Stimulated activated naive B cell treated with anti-CD40 and anti-IgM and Interleukin-4, amounts not matched to agents 10 μg/mL and 1 μg/mL and 100 μg/mL, for 72 hours (primary cell): ENCODE measurements at regions not wholly inside any gene's neighbourhood (a gene's known extent, or its start where the extent isn't known, plus 50 kb on each side); places are given as distances from the start of the nearest gene placed in this dataset.
"Not testable (repeated sequence)": the region's sequence is repeated elsewhere in the genome, so short reads cannot be mapped to it uniquely, and the experiment has no call there.

ENCODE experiments used
- ATAC-seq, 2 donors: fragments of 150-1000 bp; cut with Tn5 transposase; replicated peaks; 2 replicates each; pipeline ENCODE4 v1.10.0; 2021; ENCODE audit warnings: moderate library complexity in 1 of 2
- DNase-seq: peaks from one replicate; pipeline ENCODE4 v3.0.0; 2021
- H3K27ac Mint-ChIP-seq: one replicate; pipeline ENCODE4 v1.8.0; 2022; ENCODE audit warnings: mild to moderate bottlenecking, mixed read lengths
- H3K27me3 Mint-ChIP-seq, 2 donors: one replicate each; pipeline ENCODE4 v1.8.0; 2022; ENCODE audit warnings: mixed read lengths in 2 of 2
- H3K36me3 Mint-ChIP-seq, 2 donors: one replicate each; pipeline ENCODE4 v1.8.0; 2022; ENCODE audit warnings: mixed read lengths in 2 of 2, mild to moderate bottlenecking in 1 of 2
- H3K4me1 Mint-ChIP-seq, 2 donors: one replicate each; pipeline ENCODE4 v1.8.0; 2022; ENCODE audit warnings: mixed read lengths in 2 of 2, mild to moderate bottlenecking in 1 of 2
- H3K4me3 Mint-ChIP-seq, 2 donors: one replicate each; pipeline ENCODE4 v1.8.0; 2022; ENCODE audit warnings: mild to moderate bottlenecking in 2 of 2, mixed read lengths in 2 of 2, moderate library complexity in 1 of 2
- H3K9me3 Mint-ChIP-seq, 2 donors: one replicate each; pipeline ENCODE4 v1.8.0; 2022; ENCODE audit warnings: mixed read lengths in 2 of 2, mild to moderate bottlenecking in 1 of 2

DNA sequence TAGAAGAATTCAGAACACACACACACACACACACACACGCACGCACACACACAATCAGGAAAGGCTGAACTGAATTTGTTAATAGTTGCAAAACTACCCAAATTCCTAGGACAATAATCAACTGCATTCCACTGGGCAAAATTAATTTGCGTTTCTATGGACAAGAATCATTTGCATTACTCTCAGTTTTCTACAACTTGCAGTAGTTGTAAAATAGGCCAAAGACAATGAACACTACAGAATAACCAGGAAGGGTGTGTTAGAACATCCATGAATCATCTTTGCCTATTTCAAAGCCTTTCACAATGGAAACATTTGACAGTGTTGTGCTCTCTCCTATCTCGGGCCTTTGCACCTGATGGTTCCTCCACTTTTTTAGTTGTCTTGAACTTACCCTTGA lies 77.1 kb upstream of the IGFBP7 start:
- ATAC-seq, result no peak
- H3K27me3 Mint-ChIP-seq, result peaks cover 0 to 6% of the 10 kb centered on the region in 2 donors

DNA sequence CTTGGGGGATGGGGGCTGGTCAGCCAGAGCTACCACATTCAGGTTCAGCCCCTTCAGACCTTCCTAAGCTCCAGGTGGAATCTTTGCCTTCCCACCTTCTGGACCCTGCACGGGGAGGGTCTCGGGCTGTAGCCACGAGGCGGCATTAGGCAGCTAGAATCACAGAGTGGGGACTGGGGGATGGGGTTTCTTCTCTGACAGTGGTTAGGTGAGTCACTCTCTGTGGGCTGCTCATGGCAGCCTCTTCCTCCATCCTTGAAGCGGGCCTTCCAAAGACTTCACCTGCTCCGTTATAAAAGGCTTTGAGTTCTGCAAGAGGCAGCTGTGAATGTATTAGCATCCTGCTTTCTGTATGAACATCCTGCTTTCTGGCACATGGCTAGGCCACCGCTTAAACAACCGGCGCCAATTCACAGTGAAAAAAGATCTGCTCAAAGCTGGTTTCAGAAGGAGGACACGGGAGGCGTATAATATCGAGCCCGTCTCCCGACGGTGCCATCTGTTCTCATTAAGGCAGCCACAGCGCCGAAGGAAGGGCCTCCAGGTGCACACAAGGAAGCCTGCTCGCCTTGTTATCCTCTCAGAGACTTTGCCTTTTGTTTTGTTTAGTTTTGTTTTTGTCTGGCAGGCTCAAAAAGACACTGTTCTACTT lies 74.3 kb upstream of the IGFBP7 start:
- H3K27me3 Mint-ChIP-seq, result peaks cover 0 to 6% of the 10 kb centered on the region in 2 donors
- H3K4me1 Mint-ChIP-seq, result no peaks in the 10 kb centered on the region
- no peaks in the 10 kb centered on the region for H3K9me3 Mint-ChIP-seq
- no peak overlapping the region for H3K4me3 Mint-ChIP-seq
- ATAC-seq (no peak), DNase-seq (no peak)
- no peak overlapping the region for H3K27ac Mint-ChIP-seq
- no peaks in the 10 kb centered on the region for H3K36me3 Mint-ChIP-seq

More for the DNA sequence above, 77.1 kb upstream of the IGFBP7 start:
- no peaks in the 10 kb centered on the region for H3K36me3 Mint-ChIP-seq
- H3K4me3 Mint-ChIP-seq, result no peak overlapping the region
- no peaks in the 10 kb centered on the region for H3K4me1 Mint-ChIP-seq
- no peaks in the 10 kb centered on the region for H3K9me3 Mint-ChIP-seq
- H3K27ac Mint-ChIP-seq, result no peak overlapping the region
- DNase-seq, result no peak

- H3K4me1 Mint-ChIP-seq, result no peaks in the 10 kb centered on the region
- H3K27ac Mint-ChIP-seq, result no peak overlapping the region
- DNase-seq, result no peak
- no peaks in the 10 kb centered on the region for H3K36me3 Mint-ChIP-seq
- no peaks in the 10 kb centered on the region for H3K9me3 Mint-ChIP-seq
- peaks cover 0 to 6% of the 10 kb centered on the region in 2 donors for H3K27me3 Mint-ChIP-seq
- no peak overlapping the region for H3K4me3 Mint-ChIP-seq
- peak; percentile 23 to 52 for ATAC-seq
Observed at GRCh38 chr4:57182132-57182874, 72.1 kb upstream of the IGFBP7 start.

- H3K36me3 Mint-ChIP-seq, DNase-seq, H3K4me1 Mint-ChIP-seq, ATAC-seq, H3K27me3 Mint-ChIP-seq, H3K27ac Mint-ChIP-seq, H3K9me3 Mint-ChIP-seq, H3K4me3 Mint-ChIP-seq: not testable (repeated sequence)
Observed at GRCh38 chr4:57173136-57173535, 63.0 kb upstream of the IGFBP7 start.

- no peaks in the 10 kb centered on the region for H3K9me3 Mint-ChIP-seq
- no peaks in the 10 kb centered on the region for H3K4me1 Mint-ChIP-seq
- DNase-seq (no peak), ATAC-seq (no peak)
- no peak overlapping the region for H3K4me3 Mint-ChIP-seq
- no peak overlapping the region for H3K27ac Mint-ChIP-seq
- H3K27me3 Mint-ChIP-seq, result peaks cover 2% of the 10 kb centered on the region in 2 donors
- no peaks in the 10 kb centered on the region for H3K36me3 Mint-ChIP-seq
Observed at GRCh38 chr4:57172065-57172464, 61.9 kb upstream of the IGFBP7 start.

DNA sequence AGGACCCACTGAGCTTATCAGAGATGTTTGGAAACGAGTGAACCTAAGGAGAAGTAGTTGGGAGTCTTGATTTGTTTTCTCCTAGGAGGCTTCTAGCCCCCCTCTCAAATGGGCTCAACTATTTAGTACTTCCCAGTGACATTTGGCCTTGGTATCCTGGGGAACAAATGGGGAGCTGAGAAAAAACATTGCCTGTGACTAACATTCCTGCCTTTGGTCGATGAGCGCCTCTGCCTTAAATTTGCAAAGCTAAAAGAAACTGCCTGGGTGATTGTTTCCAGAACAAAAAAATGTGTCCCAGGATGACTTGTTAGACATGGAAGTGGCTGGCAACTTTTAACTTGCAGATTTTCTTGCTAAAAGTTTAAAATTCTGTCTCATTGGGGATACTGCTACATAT lies 58.8 kb upstream of the IGFBP7 start:
- H3K4me1 Mint-ChIP-seq, result peaks cover 3 to 6% of the 10 kb centered on the region in 2 donors
- H3K4me3 Mint-ChIP-seq, result no peak overlapping the region
- peaks cover 24 to 29% of the 10 kb centered on the region in 2 donors for H3K27me3 Mint-ChIP-seq

DNA sequence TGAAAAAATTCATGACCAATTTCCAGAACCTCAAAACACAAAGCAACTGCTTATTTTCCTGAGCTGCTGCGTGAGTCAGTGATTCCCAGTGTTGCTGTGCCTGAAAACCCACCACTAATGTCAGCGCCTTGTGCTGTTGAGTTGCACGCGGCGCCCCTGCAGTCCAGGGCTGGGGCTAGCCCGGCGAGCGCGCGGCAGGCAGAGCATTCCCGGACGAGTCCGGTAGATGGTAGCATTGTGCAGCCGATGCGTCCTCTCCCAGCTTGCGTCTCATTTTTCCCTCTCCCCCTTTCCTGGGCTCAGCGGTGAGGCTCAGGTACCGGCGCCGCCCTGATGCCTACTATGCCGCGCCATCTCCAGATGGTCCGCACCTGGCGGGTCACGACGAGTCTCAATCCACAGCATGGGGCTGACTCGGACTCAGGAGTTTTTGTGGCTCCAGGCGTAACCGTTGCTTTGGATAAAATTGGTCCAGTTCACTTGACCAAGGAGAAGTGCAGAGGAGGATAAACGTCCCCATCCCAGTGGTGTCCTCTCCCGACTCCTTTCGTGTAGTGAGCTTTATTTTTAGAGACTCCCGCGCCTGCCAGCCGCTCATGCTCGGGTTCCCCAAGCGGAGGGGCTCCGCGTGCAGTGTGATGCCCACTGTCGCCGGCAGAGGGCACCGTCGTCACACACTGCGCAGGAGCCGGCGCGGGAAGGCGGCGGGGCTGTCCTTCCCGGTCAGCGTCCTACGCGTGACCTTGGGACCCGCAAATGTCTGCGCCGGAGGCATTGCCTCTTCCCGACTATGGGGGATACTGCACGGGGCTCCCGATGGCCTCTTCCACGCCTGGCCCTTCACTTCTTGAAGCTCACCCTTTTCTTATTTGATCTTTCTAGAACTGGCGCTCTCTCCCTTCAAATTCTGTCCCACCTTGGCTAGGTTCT lies 53.6 kb upstream of the IGFBP7 start:
- peak; percentile 95 to 97 for ATAC-seq
- Mint-ChIP-seq H3K4me1 (peaks cover 7 to 12% of the 10 kb centered on the region in 2 donors), H3K4me3 (peak overlapping the region; percentile 90 to 91), H3K9me3 (no peaks in the 10 kb centered on the region), H3K27ac (peak overlapping the region; percentile 87), H3K27me3 (peaks cover 24 to 29% of the 10 kb centered on the region in 2 donors), H3K36me3 (no peaks in the 10 kb centered on the region)
- peak; percentile 58 for DNase-seq

More for the DNA sequence above, 58.8 kb upstream of the IGFBP7 start:
- H3K9me3 Mint-ChIP-seq, result no peaks in the 10 kb centered on the region
- H3K27ac Mint-ChIP-seq, result no peak overlapping the region
- no peak for ATAC-seq
- H3K36me3 Mint-ChIP-seq, result no peaks in the 10 kb centered on the region
- DNase-seq, result no peak

GRCh38 chr4:57162499-57163019 lies 52.4 kb upstream of the IGFBP7 start:
- Mint-ChIP-seq H3K27me3 (peaks cover 24 to 29% of the 10 kb centered on the region in 2 donors), H3K4me3 (no peak overlapping the region), H3K9me3 (no peaks in the 10 kb centered on the region), H3K27ac (no peak overlapping the region), H3K36me3 (no peaks in the 10 kb centered on the region), H3K4me1 (peaks cover 7 to 12% of the 10 kb centered on the region in 2 donors)
- no peak for ATAC-seq
- DNase-seq, result no peak
